Ovary (tissue), 3 donors: ENCODE measurements at regions not wholly inside any gene's neighbourhood (a gene's known extent, or its start where the extent isn't known, plus 50 kb on each side); places are given as distances from the start of the nearest gene placed in this dataset.

Experiments
- CTCF ChIP-seq, 3 donors: fragments of 450-650 bp in 2 of 3; fragments of 200-600 bp in 1 of 3; IDR thresholded peaks; one replicate each; pipeline versions ENCODE4 v1.5.1 to v1.8.0; 2016 to 2022; ENCODE audit warnings: antibody characterized with exemption in 3 of 3, mild to moderate bottlenecking in 1 of 3
- POLR2A ChIP-seq: fragments of 450-650 bp; IDR thresholded peaks from one replicate; pipeline ENCODE4 v1.6.1; 2017; ENCODE audit warnings: antibody characterized with exemption, mild to moderate bottlenecking, moderate library complexity
- donor health status: DM: no; HTN: no; CAD: no.

- TF ChIP-seq CTCF (IDR thresholded peaks at IDR 0.05) (no peak), POLR2A (no peak)
Observed at GRCh38 chr2:203812294-203813221, 55.0 kb upstream of the CTLA4 start.
